Lower leg skin (tissue), 4 donors: ENCODE measurements at regions not wholly inside any gene's neighbourhood (a gene's known extent, or its start where the extent isn't known, plus 50 kb on each side); places are given as distances from the start of the nearest gene placed in this dataset.

Experiments
- DNase-seq, 2 donors: peaks; one replicate each; pipeline ENCODE4 v3.0.0-alpha.2; 2019; ENCODE audit warnings: low spot score in 2 of 2
- H3K4me3 ChIP-seq: fragments of 200-600 bp; sonication (generic); 2 replicates; pipeline ENCODE4 v1.5.1; 2017; ENCODE audit warnings: mild to moderate bottlenecking, low read depth; ENCODE audit not compliant: poor library complexity, severe bottlenecking
- CTCF ChIP-seq, 3 donors: fragments of 450-650 bp; IDR thresholded peaks; one replicate each; pipeline ENCODE4 v1.5.1; 2016; ENCODE audit warnings: antibody characterized with exemption in 3 of 3, mild to moderate bottlenecking in 3 of 3, moderate library complexity in 2 of 3
- POLR2A ChIP-seq, 2 donors: fragments of 450-650 bp; IDR thresholded peaks; one replicate each; pipeline ENCODE4 v1.6.1; 2016 to 2017; ENCODE audit warnings: antibody characterized with exemption in 2 of 2, mild to moderate bottlenecking in 1 of 2, moderate library complexity in 1 of 2
- WGBS, 2 donors: methylation state at CpG; one replicate each; pipeline ENCODE4 v1.1.5; 2018; 5-methylcytosine and 5-hydroxymethylcytosine counted together
- intact Hi-C: fragments of 100-400 bp; cut with DNase I; formaldehyde crosslinking; loops from one replicate; pipeline ENCODE4 v1.15.0; 2023; ENCODE audit warnings: low total_unique reads

- intact Hi-C loops, result no loop called here
- WGBS, 2 donors, result 79 to 82% methylated on average over 6 of the region's 6 CpGs
- no peak for DNase-seq
- no peak for TF ChIP-seq POLR2A (IDR thresholded peaks at IDR 0.05)
- no peak for TF ChIP-seq CTCF (IDR thresholded peaks at IDR 0.05)
- no peak overlapping the region for H3K4me3 ChIP-seq
Observed at GRCh38 chr5:155954701-155955445, 372.1 kb upstream of the SGCD start.

GRCh38 chr5:155957884-155958283, 369.1 kb upstream of the SGCD start:
- intact Hi-C loops, result no loop called here
- no peak for DNase-seq
- WGBS, 2 donors, result 79 to 84% methylated on average over 3 of the region's 3 CpGs
- no peak overlapping the region for H3K4me3 ChIP-seq
- TF ChIP-seq CTCF (IDR thresholded peaks at IDR 0.05) (no peak), POLR2A (IDR thresholded peaks at IDR 0.05) (no peak)

GRCh38 chr5:155959082-155959481, 367.9 kb upstream of the SGCD start:
- intact Hi-C loops, result no loop called here
- WGBS, 2 donors, result 94 to 97% methylated on average over 2 of the region's 2 CpGs

GRCh38 chr5:155960177-155960576, 366.8 kb upstream of the SGCD start:
- no peak for DNase-seq
- H3K4me3 ChIP-seq, result no peak overlapping the region
- TF ChIP-seq POLR2A (IDR thresholded peaks at IDR 0.05) (no peak), CTCF (IDR thresholded peaks at IDR 0.05) (no peak)
- WGBS, 2 donors, result 89 to 98% methylated on average over 3 of the region's 3 CpGs
- intact Hi-C loops, result no loop called here

More at GRCh38 chr5:155959082-155959481, 367.9 kb upstream of the SGCD start:
- no peak for TF ChIP-seq CTCF (IDR thresholded peaks at IDR 0.05)
- no peak for TF ChIP-seq POLR2A (IDR thresholded peaks at IDR 0.05)
- no peak for DNase-seq
- no peak overlapping the region for H3K4me3 ChIP-seq

GRCh38 chr5:155969537-155969936, 357.4 kb upstream of the SGCD start:
- no peak overlapping the region for H3K4me3 ChIP-seq
- no peak for TF ChIP-seq POLR2A (IDR thresholded peaks at IDR 0.05)
- no peak for TF ChIP-seq CTCF (IDR thresholded peaks at IDR 0.05)
- 89 to 92% methylated on average over 5 of the region's 5 CpGs for WGBS, 2 donors
- intact Hi-C loops, result no loop called here
- no peak for DNase-seq

- WGBS, 2 donors, result 92 to 100% methylated on average over 2 of the region's 2 CpGs
- intact Hi-C loops, result no loop called here
- DNase-seq, result no peak
- H3K4me3 ChIP-seq, result no peak overlapping the region
- TF ChIP-seq CTCF (IDR thresholded peaks at IDR 0.05) (no peak), POLR2A (IDR thresholded peaks at IDR 0.05) (no peak)
Observed at GRCh38 chr5:155974369-155974768, 352.6 kb upstream of the SGCD start.
